Putamen (tissue), 1 donor: ENCODE measurements at regions not wholly inside any gene's neighbourhood (a gene's known extent, or its start where the extent isn't known, plus 50 kb on each side); places are given as distances from the start of the nearest gene placed in this dataset.
"Not testable (repeated sequence)": the region's sequence is repeated elsewhere in the genome, so short reads cannot be mapped to it uniquely, and the experiment has no call there.

ENCODE experiments used
- DNase-seq: peaks from one replicate; pipeline ENCODE4 v3.0.0-alpha.2; 2016; ENCODE audit warnings: low spot score

DNA sequence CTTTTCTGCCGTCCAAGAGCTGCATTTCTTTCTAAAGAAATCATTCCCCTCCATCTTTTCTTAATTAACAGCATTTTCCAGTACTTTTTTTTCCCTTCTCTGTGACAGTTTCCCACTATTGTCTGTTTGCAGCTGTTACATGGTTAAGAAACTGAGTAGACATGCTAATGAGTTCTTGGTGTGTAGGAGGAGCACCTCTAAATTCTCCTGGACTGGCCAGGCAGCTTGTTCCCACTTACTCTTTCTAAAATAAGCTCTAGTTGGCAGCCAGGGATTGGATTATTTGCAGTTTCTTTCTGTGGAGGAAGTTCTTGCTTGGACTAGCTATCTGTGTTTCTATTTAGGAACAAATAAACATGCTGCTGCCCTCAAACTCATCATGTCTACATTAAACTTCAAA, 235.1 kb upstream of the GAP43 start:
- no peak for DNase-seq

DNA sequence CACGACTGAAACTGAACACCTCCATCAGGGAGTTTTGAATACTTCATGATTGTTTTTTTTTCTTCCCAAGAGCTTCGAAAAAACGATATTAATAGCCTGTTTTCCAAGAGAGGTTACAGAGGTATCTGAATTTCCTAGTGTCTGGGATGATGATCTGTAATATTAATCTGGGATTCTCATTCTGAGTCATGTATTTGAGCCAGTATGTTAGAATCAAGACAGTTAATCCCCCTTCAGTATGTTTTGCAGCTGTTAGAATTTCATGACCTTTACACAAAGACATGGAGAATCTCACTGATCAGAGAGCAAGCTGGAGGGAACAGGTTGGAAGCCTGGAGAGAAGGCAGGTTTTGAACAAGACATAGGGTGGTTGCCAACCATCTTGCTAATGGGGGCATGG, 234.5 kb upstream of the GAP43 start:
- DNase-seq: no peak

DNA sequence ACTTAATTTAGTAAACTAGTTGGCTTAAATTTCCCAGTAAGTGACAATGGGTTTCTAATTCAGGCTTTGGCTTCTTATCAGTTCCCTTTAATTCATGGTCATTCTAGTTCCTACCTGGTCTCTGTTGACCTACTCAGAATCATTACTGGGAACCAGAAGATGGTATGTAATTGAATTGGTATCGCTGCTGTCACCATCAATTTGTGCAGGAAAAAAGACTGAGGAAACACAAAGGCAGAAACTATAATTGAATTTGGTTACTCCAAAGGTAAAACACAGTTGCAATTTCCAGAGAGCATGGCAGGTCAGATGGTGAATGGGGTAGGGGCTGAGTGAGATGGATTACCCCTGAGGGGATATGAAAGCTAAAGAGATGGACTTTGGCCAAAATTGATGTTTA, 226.5 kb upstream of the GAP43 start:
- no peak for DNase-seq

DNA sequence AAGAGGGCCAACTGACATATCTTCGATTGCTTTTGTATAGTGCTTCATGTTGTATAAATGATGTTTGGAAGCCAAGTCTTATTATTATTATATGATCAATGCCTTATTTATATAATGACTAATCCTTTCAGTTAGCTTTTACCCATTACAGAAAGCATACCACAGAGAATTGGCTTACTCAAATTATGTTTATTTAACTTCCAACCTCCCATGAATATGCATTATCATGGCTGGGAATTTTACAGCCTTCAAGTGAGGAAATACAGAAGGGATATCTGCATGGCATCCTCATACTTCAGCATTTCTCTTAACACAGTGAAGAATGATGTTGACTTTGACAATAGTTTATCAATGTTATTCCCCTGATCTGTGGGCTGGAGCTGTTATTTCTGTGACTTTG, 225.9 kb upstream of the GAP43 start:
- DNase-seq: no peak

DNA sequence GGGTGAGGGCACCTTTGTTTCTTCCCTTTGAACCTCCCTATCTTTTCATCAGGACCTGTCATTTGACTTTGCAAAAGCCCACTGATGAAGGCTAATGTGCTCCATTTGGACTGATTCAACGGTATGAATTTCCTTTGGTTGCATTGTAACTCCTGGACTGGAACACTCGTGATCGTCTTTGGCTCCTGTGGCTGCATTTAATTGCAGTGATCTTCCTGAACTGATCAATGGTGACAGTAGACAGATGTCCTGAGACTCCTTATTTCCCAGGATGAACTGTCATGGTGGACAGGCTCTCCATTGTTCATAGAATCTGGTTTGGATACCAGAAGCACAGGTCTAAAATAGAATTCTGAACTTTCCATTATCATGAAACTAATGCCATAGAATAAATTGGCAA, 224.8 kb upstream of the GAP43 start:
- DNase-seq: no peak

DNA sequence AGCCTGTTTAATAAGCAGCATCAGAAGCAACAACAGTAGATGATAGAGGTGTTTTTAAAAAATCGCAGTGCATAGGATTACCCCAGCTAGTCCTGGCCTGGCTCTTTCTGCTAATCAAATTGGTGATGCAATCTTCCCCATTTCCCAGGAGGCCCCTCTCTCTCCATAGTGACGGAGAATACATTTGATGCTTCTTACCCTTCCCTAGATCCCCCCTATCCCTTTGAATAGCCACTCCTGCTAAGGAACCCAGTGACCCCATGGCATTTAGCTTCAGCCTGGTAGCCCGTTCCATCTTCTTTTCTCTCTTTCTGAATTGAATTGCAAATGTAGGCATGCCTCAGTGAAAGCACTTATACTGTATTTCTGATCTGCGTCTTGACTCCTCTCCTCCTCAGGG, 223.6 kb upstream of the GAP43 start:
- no peak for DNase-seq

DNA sequence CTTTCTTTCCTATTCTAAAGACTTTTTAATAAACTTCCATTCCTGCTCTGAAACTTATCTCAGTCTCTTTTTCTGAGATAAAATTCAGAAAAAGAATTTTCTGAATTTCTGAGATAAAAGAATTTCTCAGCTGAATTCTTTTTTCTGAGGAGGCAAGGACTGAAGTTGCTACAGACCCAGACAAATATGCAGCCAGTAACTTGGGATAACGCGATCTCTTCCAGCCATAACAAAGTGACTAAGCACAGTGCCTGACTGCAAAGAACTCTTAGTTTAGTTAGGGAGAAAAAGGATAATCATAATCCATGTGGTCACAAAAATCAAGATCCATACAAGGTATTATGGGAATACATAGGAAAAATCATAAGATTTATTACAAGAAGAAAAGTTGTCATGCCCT, 222.0 kb upstream of the GAP43 start:
- no peak for DNase-seq

DNA sequence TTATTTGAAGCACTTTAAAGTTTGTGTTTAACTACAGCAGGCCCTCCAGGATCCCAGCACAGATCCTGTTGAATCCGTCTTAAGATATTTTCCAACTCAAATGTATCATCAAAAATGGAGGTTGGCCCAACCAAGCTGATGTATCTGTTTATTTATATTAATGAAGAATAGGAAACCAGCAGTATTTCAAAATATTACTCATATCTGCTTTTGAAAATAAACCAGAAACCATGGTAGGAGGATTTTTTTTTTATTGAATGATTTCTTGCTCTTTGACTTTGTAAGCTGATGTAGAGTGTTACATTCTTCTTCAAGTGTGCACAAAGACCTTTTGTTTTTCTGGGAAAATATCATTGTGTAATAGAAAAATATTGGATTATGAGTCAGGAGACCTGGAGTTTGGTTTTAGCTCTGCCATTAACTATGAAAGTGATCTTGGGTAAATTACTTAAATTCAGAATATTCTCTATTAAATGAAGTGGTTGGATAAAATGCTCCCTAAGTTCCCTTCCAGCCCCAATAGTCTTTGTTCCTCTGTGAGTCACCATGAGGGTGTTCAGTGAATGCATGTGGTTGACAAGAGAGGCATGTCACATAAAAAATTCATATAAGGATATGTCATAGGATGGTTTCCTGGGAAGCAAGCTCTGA, 221.3 kb upstream of the GAP43 start:
- no peak for DNase-seq

DNA sequence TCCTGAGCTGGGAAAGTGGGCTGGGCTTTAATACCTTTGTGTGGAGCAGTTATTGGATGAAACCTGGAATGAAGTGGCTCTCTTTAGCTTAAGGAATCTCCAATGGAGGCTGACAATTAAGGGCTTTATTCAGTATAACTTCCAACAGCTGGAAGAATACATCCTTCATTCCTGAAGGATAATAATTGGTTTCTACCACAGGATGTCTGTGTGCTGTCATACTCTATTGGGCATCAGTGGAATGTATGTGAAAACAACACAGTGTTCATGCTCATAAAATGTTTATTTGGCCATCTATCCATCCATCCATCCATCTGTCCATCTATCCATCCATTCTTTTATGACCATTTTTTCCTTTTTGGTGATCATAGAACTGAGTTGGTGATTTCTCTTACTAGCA, 220.7 kb upstream of the GAP43 start:
- DNase-seq: no peak

DNA sequence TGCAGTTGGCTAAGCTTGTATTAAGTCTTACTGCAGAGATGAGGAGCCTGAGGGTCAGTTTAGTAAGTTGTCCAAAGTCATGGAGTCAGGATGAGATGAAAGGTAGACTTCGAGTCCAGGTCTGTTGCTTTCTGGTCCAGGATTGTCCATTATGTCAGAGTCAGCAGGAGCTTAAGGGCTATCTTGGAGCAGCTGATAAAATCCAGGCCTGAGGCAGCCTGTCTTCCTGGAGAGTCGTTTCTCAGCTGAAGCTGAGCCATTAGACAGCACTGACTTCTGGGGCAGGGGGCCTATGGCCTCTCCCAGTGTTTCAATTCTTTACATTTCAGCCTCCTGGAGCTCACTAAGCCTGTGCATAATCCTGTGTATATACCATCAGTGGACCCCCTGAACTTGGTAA, 219.5 kb upstream of the GAP43 start:
- no peak for DNase-seq

DNA sequence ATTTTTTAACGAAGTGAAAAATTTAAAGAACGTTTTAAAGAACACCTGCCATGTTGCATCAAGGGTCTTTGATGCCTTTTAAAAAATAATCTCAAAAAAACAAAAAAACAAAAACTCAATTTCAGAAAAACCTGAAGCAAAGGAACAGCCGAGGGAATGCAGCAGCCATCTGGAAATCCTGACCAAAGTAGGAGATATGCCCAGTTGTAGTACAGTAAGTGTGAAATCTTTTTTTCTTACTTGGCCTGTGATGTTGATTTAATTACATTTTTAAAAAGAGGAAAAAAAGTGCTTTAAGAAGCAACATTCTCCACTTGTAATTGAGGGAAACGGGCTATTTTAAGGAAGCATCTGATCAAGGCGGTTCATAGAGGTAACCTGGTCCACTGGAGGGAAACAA, 213.7 kb upstream of the GAP43 start:
- no peak for DNase-seq

DNA sequence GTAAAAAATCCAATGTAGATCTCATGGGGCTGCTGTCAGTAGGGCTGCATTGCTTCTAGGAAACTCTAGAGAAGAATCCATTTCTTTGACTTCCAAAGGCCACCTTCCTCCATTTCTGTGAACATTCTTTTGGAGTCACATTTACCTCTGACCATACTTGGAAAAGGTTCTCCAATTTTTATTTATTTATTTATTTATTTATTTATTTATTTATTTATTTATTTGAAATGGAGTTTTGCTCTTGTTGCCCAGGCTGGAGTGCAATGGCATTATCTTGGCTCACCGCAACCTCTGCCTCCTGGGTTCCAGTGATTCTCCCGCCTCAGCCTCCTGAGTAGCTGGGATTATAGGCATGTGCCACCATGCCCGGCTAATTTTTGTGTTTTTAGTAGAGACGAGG, 208.7 kb upstream of the GAP43 start:
- DNase-seq: not testable (repeated sequence)

DNA sequence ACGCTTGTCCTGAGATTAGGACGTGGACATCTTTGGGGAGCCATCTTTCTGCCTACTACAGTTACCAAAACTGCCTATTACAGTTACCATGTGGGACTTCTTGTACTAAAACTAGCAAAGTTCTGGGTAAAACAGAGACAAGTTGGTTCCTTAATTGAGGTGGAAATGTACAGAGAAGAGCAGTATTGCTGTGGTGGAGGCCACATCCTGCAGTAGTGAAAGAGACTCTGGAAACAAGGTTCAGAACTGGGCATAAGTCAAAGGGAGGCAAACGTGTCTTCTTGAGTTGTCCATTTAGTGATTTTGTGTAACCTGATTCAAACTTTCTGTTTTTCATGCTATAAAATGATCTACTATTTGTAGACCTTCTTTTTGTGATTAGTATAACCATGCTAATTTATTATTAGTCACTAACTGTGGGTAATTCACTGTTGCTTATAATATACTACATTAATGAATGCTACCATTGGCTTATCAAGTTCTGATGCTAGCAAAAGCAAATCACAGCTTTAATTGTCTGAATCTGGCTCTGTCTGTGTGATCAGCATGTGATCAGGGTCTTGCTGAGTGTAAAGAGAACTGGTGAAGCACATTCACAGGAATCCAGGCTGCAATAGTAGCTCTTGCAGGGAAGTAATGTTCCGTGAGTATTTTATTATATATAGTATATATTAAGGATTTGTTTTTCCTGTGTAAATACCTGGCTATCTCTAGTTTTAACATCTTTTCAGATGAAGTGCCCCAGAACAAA, 207.9 kb upstream of the GAP43 start:
- no peak for DNase-seq

DNA sequence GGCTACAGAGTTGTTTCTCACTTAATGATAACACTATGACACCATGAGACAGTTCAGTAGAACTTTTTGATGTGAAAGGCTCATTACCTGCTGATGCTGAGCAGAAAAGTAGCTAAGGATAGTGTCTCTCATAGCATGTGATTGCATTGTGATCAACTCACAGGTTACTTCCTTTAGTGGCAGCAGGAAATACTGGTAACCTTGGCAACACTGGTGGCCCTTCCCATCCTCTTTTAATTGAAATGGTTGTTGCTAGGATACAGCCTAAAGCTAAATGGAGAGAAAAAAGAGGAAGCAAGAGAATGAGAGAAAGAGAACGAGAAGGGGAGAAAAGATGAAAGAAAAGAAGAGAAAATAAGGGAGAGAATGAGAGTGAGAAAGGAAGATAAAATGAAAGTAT, 204.7 kb upstream of the GAP43 start:
- DNase-seq: no peak

DNA sequence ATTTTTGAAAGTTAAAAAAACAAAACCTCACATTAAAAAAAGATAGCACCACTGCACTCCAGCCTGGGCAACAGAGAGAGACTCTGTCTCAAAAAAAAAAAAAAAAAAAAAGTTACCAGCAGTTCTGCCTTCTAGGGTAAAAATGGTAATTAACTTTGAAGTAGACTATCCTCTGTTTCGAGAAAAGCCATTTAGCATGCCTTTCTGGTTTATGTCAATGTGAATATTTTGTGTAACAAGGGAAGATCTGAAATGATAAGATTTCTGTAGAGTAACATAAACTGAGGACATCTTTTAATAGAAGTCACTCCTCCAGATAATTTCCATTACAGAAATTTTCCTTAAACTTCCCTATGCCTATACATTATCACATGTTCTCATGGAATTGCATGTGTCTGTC, 203.2 kb upstream of the GAP43 start:
- no peak for DNase-seq

DNA sequence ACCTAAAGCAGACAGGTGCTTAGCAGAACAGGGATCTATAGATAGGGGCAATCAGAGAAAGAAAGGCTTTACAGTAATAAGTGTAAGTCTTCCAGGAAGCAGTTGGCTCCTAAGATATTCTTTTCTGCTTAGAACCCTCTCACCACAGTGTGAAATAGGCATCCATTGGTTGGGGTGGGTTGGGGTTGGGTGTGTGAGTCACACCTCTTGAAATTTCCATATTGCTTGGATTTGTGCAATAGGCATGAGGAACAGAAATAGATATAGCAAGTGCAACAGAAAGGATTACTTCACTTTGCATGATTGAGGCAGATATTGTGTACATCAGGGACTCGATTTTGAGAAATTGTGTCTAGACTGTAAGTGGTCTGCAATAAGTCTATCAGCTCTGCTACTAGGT, 200.1 kb upstream of the GAP43 start:
- no peak for DNase-seq

DNA sequence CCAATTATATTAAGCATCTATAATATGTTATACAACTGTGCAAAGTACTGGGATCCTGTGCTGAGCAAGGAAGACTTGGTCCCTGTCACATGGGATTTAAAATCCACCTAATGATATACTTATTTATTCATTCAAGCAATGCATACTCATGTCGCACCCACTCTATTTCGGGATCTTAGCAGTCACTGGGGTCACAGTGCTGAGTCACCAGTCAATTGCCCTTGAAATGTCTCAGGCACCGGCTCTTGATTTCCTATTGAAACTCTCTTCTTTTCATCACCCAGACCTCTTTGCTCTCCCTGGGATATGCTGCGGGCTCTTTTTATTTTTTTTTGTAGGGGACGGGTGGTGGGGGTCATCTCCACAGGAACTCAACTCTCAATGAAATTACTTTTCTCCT, 194.5 kb upstream of the GAP43 start:
- DNase-seq: peak; percentile 1

DNA sequence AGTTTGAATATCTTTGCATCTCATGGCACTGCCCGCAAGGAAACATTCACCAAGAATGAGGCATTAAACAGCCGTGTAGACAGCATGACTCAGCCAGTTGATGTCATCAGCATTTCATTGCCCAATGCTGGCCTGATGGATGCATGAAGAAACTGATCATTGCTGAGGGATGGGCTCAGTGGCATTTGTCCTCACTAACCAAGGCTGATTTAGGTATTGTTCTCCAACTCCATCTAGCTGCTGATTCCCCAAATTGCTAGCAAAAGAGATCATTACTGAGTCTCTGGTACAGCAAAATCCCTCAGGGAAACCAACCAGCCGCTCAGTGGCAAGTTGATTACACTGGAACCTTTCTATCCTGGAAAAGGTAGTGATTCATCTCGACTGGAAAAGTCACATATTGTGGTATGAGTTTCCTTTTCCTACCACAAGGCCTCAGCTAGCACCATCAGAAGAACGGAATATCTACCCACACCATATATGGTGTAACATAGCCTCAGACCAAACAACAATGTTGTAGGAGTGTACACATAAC, 186.5 kb upstream of the GAP43 start:
- DNase-seq: no peak

DNA sequence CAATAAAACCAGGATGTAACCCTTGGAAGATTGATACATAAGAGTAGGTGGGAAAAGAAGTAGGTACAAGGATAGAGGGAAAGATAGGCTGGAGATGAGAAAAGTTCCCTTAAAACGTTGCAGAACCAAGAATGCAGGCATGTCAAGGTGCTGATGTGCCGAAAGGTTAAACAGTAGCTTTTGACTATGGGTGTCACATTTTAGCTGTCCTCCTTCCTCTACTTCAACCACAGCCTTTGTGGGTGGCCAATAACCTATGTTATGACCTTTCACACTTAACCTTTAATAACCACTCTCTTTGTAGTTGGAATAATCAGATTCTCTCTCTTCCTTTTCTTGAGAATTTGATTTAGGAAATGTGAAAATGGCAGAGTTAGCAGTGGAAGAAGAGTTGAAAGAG, 184.5 kb upstream of the GAP43 start:
- DNase-seq: no peak

DNA sequence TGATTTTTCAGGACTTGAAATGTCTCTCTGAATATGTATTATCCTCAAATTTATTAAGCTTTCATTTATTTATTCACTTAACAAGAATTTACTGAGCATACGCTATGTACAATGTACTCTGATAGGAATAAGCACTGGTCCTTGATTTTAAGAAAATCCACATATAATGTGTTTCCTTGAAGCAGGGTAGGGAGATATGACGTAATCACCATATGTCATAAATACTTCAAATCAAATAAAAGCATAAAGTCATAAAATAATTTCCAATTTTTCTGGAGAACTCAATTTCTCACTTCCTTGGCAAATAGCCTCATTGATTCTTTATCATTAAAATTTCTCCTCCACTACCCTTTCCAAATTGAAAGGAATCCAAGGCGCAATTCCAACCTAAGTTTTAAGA, 177.8 kb upstream of the GAP43 start:
- no peak for DNase-seq

DNA sequence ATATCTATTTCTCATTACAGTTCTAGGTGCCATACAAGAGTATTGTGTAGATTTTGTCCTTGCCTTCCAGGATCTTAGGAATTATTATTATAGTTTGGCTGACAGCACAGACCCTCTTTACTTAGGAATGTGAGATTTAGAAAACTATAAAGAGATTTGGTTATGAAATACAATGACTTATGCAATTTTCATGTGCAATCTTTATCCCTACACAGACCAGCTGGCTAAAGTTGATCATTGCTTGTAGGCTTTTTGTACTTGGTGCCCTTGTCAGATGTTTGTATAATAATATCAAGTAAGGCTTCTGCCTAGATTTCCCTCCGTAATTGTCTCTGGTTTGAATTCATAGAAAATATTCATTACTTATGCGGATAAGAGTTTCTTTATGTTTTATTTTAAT, 174.5 kb upstream of the GAP43 start:
- no peak for DNase-seq

DNA sequence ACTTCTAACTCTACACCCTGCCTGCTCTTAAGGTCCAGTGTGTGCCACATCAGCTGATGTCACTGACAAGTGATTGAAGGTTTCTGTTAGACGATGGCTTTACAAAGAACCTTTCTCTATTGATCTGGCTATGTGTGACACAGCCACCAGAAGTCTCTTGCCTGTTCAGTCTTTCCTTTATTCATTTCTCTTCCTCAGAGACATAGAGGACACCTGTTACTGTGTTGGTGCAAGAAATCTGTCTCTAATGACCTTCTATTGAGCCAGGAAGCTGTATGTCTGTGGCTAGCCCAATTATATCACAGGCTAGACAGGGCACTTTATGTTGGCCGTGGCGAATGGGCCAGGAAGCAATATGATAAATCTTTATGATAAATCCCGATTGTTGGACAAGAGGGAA, 173.3 kb upstream of the GAP43 start:
- no peak for DNase-seq

DNA sequence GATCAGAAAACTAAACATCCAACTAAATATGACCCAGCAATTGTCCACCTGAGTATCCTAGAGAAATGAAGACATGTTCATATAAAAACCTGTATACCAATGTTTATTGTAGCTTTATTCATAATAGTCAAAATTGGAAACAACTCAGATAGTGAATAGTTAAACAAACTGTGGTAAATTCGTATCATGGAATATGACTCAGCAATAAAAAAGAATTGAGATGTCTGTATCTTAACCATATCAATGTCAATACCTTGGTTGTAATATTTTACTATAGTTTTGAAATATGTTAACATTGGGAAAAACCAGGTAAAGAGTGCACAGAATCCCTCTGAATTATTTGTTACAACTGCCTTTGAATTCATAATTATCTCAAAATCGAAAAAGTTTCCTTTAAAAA, 159.3 kb upstream of the GAP43 start:
- DNase-seq: no peak

DNA sequence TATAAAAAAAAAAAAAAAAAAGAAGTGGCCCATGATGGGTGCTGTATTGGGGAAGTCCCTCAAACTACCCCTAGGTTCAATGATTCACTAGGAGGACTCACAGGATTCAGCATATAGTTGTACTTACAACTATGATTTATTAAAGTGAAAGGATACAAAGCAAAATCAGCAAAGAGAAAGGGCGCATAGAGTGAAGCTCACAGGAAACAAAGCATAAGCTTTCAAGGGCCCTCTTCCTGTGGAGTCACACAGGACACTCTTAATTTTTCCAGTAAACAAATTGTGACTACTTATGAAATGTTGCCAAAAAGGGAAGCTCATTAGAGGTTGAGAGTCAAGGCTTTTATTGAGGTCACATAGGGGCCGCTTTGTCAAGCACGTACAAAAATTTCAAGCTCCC, 153.7 kb upstream of the GAP43 start:
- no peak for DNase-seq
